ENCODE measurements at regions not wholly inside any gene's neighbourhood (a gene's known extent, or its start where the extent isn't known, plus 50 kb on each side); places are given as distances from the start of the nearest gene placed in this dataset.
"Not testable (repeated sequence)": the region's sequence is repeated elsewhere in the genome, so short reads cannot be mapped to it uniquely, and the experiment has no call there.

GRCh38 chr5:66353186-66353585, 209.1 kb downstream of the SREK1 start:
- DNase-seq (ENCODE audit: low spot score): no peak

- no peak for DNase-seq (ENCODE audit: low spot score)
Observed at GRCh38 chr5:66354422-66354821, 210.3 kb downstream of the SREK1 start.

- DNase-seq (ENCODE audit: low spot score): no peak
Observed at GRCh38 chr5:66356011-66356565, 212.0 kb downstream of the SREK1 start.

- no peak for DNase-seq (ENCODE audit: low spot score)
Observed at GRCh38 chr5:66358741-66359140, 214.6 kb downstream of the SREK1 start.

GRCh38 chr5:66361070-66361469, 217.0 kb downstream of the SREK1 start:
- DNase-seq (ENCODE audit: low spot score): no peak

- no peak for DNase-seq (ENCODE audit: low spot score)
Observed at GRCh38 chr5:66362046-66362445, 217.9 kb downstream of the SREK1 start.

- DNase-seq (ENCODE audit: low spot score): no peak
Observed at GRCh38 chr5:66362687-66363086, 218.6 kb downstream of the SREK1 start.

- no peak for DNase-seq (ENCODE audit: low spot score)
Observed at GRCh38 chr5:66363097-66363496, 219.0 kb downstream of the SREK1 start.

GRCh38 chr5:66364186-66364585, 220.1 kb downstream of the SREK1 start:
- DNase-seq (ENCODE audit: low spot score): no peak

GRCh38 chr5:66365981-66366380, 221.9 kb downstream of the SREK1 start:
- no peak for DNase-seq (ENCODE audit: low spot score)

- DNase-seq (ENCODE audit: low spot score): no peak
Observed at GRCh38 chr5:66367814-66368541, 223.9 kb downstream of the SREK1 start.

- DNase-seq (ENCODE audit: low spot score): no peak
Observed at GRCh38 chr5:66368811-66369210, 224.7 kb downstream of the SREK1 start.

- DNase-seq (ENCODE audit: low spot score): no peak
Observed at GRCh38 chr5:66377747-66378146, 218.4 kb upstream of the MAST4 start.

GRCh38 chr5:66378407-66378806, 217.8 kb upstream of the MAST4 start:
- DNase-seq (ENCODE audit: low spot score): no peak

GRCh38 chr5:66382152-66382551, 214.0 kb upstream of the MAST4 start:
- no peak for DNase-seq (ENCODE audit: low spot score)

GRCh38 chr5:66405145-66405544, 191.0 kb upstream of the MAST4 start:
- not testable (repeated sequence) for DNase-seq (ENCODE audit: low spot score)

GRCh38 chr5:66406761-66407336, 189.3 kb upstream of the MAST4 start:
- no peak for DNase-seq (ENCODE audit: low spot score)

GRCh38 chr5:66407765-66408164, 188.4 kb upstream of the MAST4 start:
- no peak for DNase-seq (ENCODE audit: low spot score)

- no peak for DNase-seq (ENCODE audit: low spot score)
Observed at GRCh38 chr5:66408576-66408975, 187.6 kb upstream of the MAST4 start.

- no peak for DNase-seq (ENCODE audit: low spot score)
Observed at GRCh38 chr5:66410122-66410521, 186.1 kb upstream of the MAST4 start.

GRCh38 chr5:66411701-66412100, 184.5 kb upstream of the MAST4 start:
- DNase-seq (ENCODE audit: low spot score): no peak

- no peak for DNase-seq (ENCODE audit: low spot score)
Observed at GRCh38 chr5:66413931-66414330, 182.3 kb upstream of the MAST4 start.

- DNase-seq (ENCODE audit: low spot score): no peak
Observed at GRCh38 chr5:66415208-66415607, 181.0 kb upstream of the MAST4 start.

GRCh38 chr5:66416698-66417097, 179.5 kb upstream of the MAST4 start:
- no peak for DNase-seq (ENCODE audit: low spot score)
